SK-N-SH (cell line): ENCODE measurements at regions not wholly inside any gene's neighbourhood (a gene's known extent, or its start where the extent isn't known, plus 50 kb on each side); places are given as distances from the start of the nearest gene placed in this dataset.

Source experiments
- CHD2 ChIP-seq: fragments of 150-350 bp; IDR thresholded peaks from 2 replicates; pipeline ENCODE4 v1.6.1; 2018; ENCODE audit warnings: low read length; ENCODE audit not compliant: partially characterized antibody
- CTCF ChIP-seq: fragments of 200-600 bp; sonication (generic); IDR thresholded peaks from 2 replicates; pipeline ENCODE4 v1.6.1; 2017; ENCODE audit warnings: antibody characterized with exemption, mild to moderate bottlenecking, moderate library complexity
- EP300 ChIP-seq, 2 experiments: IDR thresholded peaks; 2 replicates each; pipeline versions ENCODE4 v1.4.0 to v1.6.1; 2012; ENCODE audit warnings: borderline replicate concordance in 1 of 2, low read depth in 1 of 2, low read length in 1 of 2
- GABPA ChIP-seq: IDR thresholded peaks from 2 replicates; pipeline ENCODE4 v1.4.0; 2012; ENCODE audit warnings: low read depth, mild to moderate bottlenecking
- JUND ChIP-seq: IDR thresholded peaks from 2 replicates; pipeline ENCODE4 v1.4.0; 2012
- MAX ChIP-seq: IDR thresholded peaks from 2 replicates; pipeline ENCODE4 v1.4.0; 2012; ENCODE audit warnings: low read depth
- MEF2A ChIP-seq: IDR thresholded peaks from 2 replicates; pipeline ENCODE4 v1.4.0; 2012; ENCODE audit warnings: low read depth, borderline replicate concordance
- MXI1 ChIP-seq: IDR thresholded peaks from 2 replicates; pipeline ENCODE4 v1.6.1; 2012; ENCODE audit warnings: mild to moderate bottlenecking, low read depth, low read length, improper control_type of control experiment
- POLR2AphosphoS5 ChIP-seq: IDR thresholded peaks from 2 replicates; pipeline ENCODE4 v1.6.1; 2012; ENCODE audit warnings: low read depth, low read length
- RAD21 ChIP-seq: IDR thresholded peaks from 2 replicates; pipeline ENCODE4 v1.6.1; 2012; ENCODE audit warnings: mild to moderate bottlenecking, low read length
- REST ChIP-seq: IDR thresholded peaks from 2 replicates; pipeline ENCODE4 v1.6.1; 2012; ENCODE audit warnings: mild to moderate bottlenecking, low read depth, low read length, moderate library complexity
- SMC3 ChIP-seq: IDR thresholded peaks from 2 replicates; pipeline ENCODE4 v1.6.1; 2012; ENCODE audit warnings: low read depth, low read length, improper control_type of control experiment
- TAF1 ChIP-seq: IDR thresholded peaks from 2 replicates; pipeline ENCODE4 v1.6.1; 2012; ENCODE audit warnings: low read depth, mild to moderate bottlenecking, low read length, moderate library complexity, borderline replicate concordance
- USF2 ChIP-seq: fragments of 150-350 bp; IDR thresholded peaks from 2 replicates; pipeline ENCODE4 v1.6.1; 2017; ENCODE audit warnings: antibody characterized with exemption, low read length, low read depth, borderline replicate concordance

DNA sequence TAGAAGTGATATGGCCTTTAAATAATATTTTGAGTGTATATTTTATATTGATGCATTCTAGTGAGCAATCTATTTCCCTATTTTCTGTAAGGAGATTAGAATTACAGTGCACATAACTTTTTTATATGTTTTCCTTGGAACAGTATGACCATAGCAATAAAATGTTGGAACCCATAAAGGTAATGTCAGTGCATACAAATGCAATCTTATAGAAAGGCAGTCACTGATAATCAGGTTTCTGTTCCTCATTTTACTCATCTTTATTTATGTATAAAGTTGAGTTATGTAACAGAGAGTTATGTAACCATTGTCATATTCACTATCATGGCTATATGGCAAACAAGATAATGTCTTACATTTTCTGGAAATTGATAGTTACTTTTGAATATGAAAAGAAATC lies 179.9 kb upstream of the NETO1 start:
- TF ChIP-seq RAD21 (no peak), CHD2 (no peak), CTCF (no peak), MEF2A (no peak), USF2 (no peak), TAF1 (no peak), MXI1 (no peak), EP300 (IDR thresholded peaks at IDR 0.05; ENCODE audit: borderline replicate concordance in 1 of 2, low read depth in 1 of 2, low read length in 1 of 2) (no peak), REST (no peak), SMC3 (no peak), JUND (no peak), GABPA (no peak), POLR2AphosphoS5 (no peak), MAX (no peak)
